CD4-positive, alpha-beta memory T cell (primary cell): ENCODE measurements at regions not wholly inside any gene's neighbourhood (a gene's known extent, or its start where the extent isn't known, plus 50 kb on each side); places are given as distances from the start of the nearest gene placed in this dataset.

Source experiments
- CTCF ChIA-PET: fragments of 350-600 bp; sonication (Branson Sonifier 250); formaldehyde crosslinking; loops from one replicate; lab custom pipeline; 2021; ENCODE audit warnings: inconsistent platforms; ENCODE audit not compliant: partially characterized antibody; lab: Charles Lee
- POLR2A ChIA-PET: fragments of 350-600 bp; sonication (Branson Sonifier 250); formaldehyde crosslinking; loops from one replicate; lab custom pipeline; 2021; ENCODE audit not compliant: partially characterized antibody; lab: Charles Lee
- DNase-seq, 5 donors: peaks; one replicate each; pipeline versions ENCODE4 v3.0.0 to v3.0.0-alpha.2; 2020 to 2022; ENCODE audit warnings: mixed read lengths in 1 of 5
- H3K27ac ChIP-seq: one replicate; pipeline ENCODE4 v1.7.0; 2013; ENCODE audit warnings: low read depth, low read length
- H3K27me3 ChIP-seq: 2 replicates; pipeline ENCODE4 v1.7.0; 2013; ENCODE audit warnings: mild to moderate bottlenecking, low read length, moderate library complexity; ENCODE audit not compliant: insufficient read depth
- H3K36me3 ChIP-seq: 2 replicates; pipeline ENCODE4 v1.7.0; 2013; ENCODE audit warnings: mild to moderate bottlenecking, low read length, moderate library complexity; ENCODE audit not compliant: insufficient read depth
- H3K4me1 ChIP-seq: 2 replicates; pipeline ENCODE4 v1.7.0; 2013; ENCODE audit warnings: mild to moderate bottlenecking, low read length, moderate library complexity; ENCODE audit not compliant: insufficient read depth
- H3K4me3 ChIP-seq, 2 donors: one replicate each; pipeline ENCODE4 v1.7.0; 2013; ENCODE audit warnings: low read length in 2 of 2, mild to moderate bottlenecking in 1 of 2
- H3K9me3 ChIP-seq, 2 donors: one replicate each; pipeline ENCODE4 v1.7.0; 2013; ENCODE audit warnings: low read length in 2 of 2, control low read depth in 1 of 2; ENCODE audit not compliant: control insufficient read depth in 1 of 2
- H3K27ac Mint-ChIP-seq, 7 donors: one replicate each; pipeline ENCODE4 v1.8.0; 2020 to 2021; ENCODE audit warnings: mixed read lengths in 7 of 7, mild to moderate bottlenecking in 6 of 7, inconsistent platforms in 3 of 7, moderate library complexity in 3 of 7
- H3K27me3 Mint-ChIP-seq, 2 donors: one replicate each; pipeline ENCODE4 v1.8.0; 2020 to 2021; ENCODE audit warnings: mixed read lengths in 2 of 2
- H3K36me3 Mint-ChIP-seq, 2 donors: one replicate each; pipeline ENCODE4 v1.8.0; 2020 to 2021; ENCODE audit warnings: mixed read lengths in 2 of 2, inconsistent platforms in 1 of 2, mild to moderate bottlenecking in 1 of 2
- H3K4me1 Mint-ChIP-seq, 4 donors: one replicate each; pipeline ENCODE4 v1.8.0; 2020 to 2021; ENCODE audit warnings: mixed read lengths in 4 of 4, mild to moderate bottlenecking in 1 of 4
- H3K4me3 Mint-ChIP-seq, 8 donors: one replicate each; pipeline ENCODE4 v1.8.0; 2020 to 2021; ENCODE audit warnings: mixed read lengths in 8 of 8, mild to moderate bottlenecking in 7 of 8, moderate library complexity in 6 of 8, inconsistent platforms in 3 of 8
- H3K9me3 Mint-ChIP-seq, 8 donors: one replicate each; pipeline ENCODE4 v1.8.0; 2020 to 2021; ENCODE audit warnings: mixed read lengths in 8 of 8, mild to moderate bottlenecking in 5 of 8, inconsistent platforms in 3 of 8, moderate library complexity in 1 of 8
- intact Hi-C: fragments of 100-400 bp; cut with micrococcal nuclease; formaldehyde crosslinking; loops from one replicate; pipeline ENCODE4 v1.15.1; 2023

DNA sequence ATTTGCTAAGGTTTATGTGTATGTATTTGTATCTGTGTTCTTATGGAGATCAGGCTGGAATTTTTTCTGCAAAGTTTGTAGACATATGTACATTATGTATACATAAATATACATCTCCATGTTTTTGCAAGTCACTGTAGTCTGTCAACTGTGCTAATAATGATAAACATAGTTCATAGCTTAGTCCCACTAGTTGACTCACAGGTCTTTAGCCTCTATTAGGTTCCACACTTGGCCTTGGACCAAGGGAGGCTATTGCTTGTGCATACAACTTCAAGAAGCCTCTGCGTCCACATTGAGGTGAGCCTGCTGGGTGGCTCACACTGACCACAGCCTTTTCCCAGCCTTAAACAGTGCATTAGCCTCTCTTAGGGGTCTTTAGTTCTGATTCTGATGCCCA is 243.8 kb upstream of the PEX5L start:
- POLR2A ChIA-PET: no interaction called here
- no peak overlapping the region for H3K27ac ChIP-seq
- no peak for DNase-seq
- H3K4me1 Mint-ChIP-seq: peaks cover 0 to 1% (median 0%) of the 10 kb centered on the region in 4 donors
- H3K27ac Mint-ChIP-seq: no peak overlapping the region
- intact Hi-C loops: no loop called here
- H3K27me3 ChIP-seq: no peaks in the 10 kb centered on the region
- H3K36me3 Mint-ChIP-seq: no peaks in the 10 kb centered on the region
- H3K9me3 ChIP-seq: no peaks in the 10 kb centered on the region
- H3K36me3 ChIP-seq: no peaks in the 10 kb centered on the region
- H3K27me3 Mint-ChIP-seq: peaks cover 0 to 2% of the 10 kb centered on the region in 2 donors
- H3K4me3 Mint-ChIP-seq: no peak overlapping the region
- CTCF ChIA-PET: no interaction called here
- peaks cover 0 to 3% (median 0%) of the 10 kb centered on the region in 8 donors for H3K9me3 Mint-ChIP-seq
- no peaks in the 10 kb centered on the region for H3K4me1 ChIP-seq
- no peak overlapping the region for H3K4me3 ChIP-seq

DNA sequence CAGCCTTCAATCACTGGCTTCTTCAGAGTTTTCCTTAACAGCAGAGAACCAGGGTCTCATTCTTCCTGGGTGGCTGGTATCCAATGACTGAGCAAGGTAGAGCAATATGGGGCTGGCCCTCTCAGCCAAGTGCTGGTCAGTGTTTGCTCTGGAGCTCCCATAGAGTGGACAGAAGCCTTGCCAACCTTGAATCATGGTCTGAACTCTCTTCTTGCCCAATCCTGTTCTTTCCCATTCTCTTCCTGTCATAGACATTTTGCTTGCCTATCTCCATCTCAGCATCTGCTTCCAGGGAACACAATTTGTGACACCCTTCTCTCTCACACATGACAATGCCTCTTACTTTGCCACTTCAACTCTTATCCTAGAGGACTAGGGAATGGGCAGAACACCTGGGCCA is 245.6 kb upstream of the PEX5L start:
- no peak overlapping the region for H3K27ac Mint-ChIP-seq
- intact Hi-C loops: no loop called here
- H3K27ac ChIP-seq: no peak overlapping the region
- ChIA-PET POLR2A (no interaction called here), CTCF (no interaction called here)
- H3K9me3 Mint-ChIP-seq: peaks cover 0 to 3% (median 0%) of the 10 kb centered on the region in 8 donors
- H3K9me3 ChIP-seq: no peaks in the 10 kb centered on the region
- H3K27me3 ChIP-seq: no peaks in the 10 kb centered on the region
- no peak overlapping the region for H3K4me3 ChIP-seq
- H3K27me3 Mint-ChIP-seq: peaks cover 0 to 2% of the 10 kb centered on the region in 2 donors
- DNase-seq: no peak
- H3K4me1 ChIP-seq: no peaks in the 10 kb centered on the region
- H3K4me3 Mint-ChIP-seq: no peak overlapping the region
- H3K36me3 ChIP-seq: no peaks in the 10 kb centered on the region
- H3K4me1 Mint-ChIP-seq: peaks cover 0 to 1% (median 0%) of the 10 kb centered on the region in 4 donors
- H3K36me3 Mint-ChIP-seq: no peaks in the 10 kb centered on the region

DNA sequence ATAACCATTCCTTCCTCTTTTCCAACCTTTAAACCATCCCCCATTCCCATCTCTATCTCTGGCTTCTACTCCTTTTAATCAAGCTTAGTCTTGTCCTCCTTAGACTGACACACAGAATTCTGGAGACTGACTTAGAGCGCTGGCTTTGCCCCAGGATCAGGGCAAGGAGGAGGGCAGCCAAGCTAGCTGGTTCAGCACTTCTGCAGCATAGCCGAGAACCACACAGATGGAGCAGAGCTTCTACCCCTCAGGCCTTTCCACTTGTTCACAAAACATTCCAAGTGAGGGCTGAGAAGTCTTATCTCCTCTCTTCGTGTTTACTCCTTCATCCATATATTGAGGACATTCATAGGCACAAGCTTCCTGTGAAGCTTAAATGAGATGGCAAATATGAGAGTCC is 246.5 kb upstream of the PEX5L start:
- Histone ChIP-seq H3K9me3 (no peaks in the 10 kb centered on the region), H3K4me1 (no peaks in the 10 kb centered on the region), H3K36me3 (no peaks in the 10 kb centered on the region), H3K27ac (no peak overlapping the region), H3K4me3 (no peak overlapping the region), H3K27me3 (no peaks in the 10 kb centered on the region)
- Mint-ChIP-seq H3K27ac (no peak overlapping the region), H3K36me3 (no peaks in the 10 kb centered on the region), H3K4me1 (peaks cover 0 to 1% (median 0%) of the 10 kb centered on the region in 4 donors), H3K4me3 (no peak overlapping the region), H3K9me3 (peaks cover 0 to 2% (median 0%) of the 10 kb centered on the region in 8 donors), H3K27me3 (no peaks in the 10 kb centered on the region)
- ChIA-PET POLR2A (no interaction called here), CTCF (no interaction called here)
- DNase-seq: no peak
- intact Hi-C loops: no loop called here

DNA sequence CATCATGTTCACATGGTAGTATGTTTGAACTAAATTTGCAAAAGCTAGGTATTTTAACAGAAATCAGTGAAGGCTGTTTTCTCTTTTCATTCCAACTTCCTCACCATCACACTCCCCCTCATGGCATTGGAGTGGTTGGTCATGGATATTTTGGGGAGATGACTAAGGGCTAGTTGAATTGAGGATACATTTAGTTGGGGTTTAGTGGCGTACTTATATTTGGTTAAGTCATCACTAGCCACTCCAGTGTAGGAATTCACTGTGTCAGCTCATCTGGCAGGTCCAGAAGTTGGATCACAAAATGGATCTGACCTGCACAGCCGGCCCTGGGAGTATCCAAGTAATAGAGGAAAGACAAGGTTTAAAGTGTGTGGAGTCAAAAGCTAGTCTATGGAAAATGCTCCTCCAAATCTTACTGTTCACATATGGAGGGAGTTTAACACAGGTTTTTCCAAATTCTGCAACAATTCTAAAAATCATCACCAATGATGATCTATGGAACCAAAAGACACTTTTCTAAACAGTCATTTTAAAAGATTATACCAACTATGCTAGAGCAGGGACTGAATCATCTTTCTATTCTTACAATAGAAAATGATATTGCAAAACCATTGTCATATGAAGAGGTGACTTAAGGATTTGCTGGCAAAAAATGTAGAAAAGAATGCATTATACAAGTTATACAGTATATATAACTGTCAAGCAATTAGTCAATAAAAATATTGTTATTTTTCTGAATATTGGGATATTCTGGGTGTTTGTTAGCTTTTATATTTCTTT is 247.8 kb upstream of the PEX5L start:
- Histone ChIP-seq H3K27ac (no peak overlapping the region), H3K27me3 (no peaks in the 10 kb centered on the region), H3K36me3 (no peaks in the 10 kb centered on the region), H3K4me3 (no peak overlapping the region), H3K9me3 (no peaks in the 10 kb centered on the region), H3K4me1 (no peaks in the 10 kb centered on the region)
- intact Hi-C loops: no loop called here
- Mint-ChIP-seq H3K4me1 (no peaks in the 10 kb centered on the region), H3K36me3 (no peaks in the 10 kb centered on the region), H3K9me3 (peaks cover 0 to 2% (median 0%) of the 10 kb centered on the region in 8 donors), H3K27ac (no peak overlapping the region), H3K4me3 (no peak overlapping the region), H3K27me3 (no peaks in the 10 kb centered on the region)
- CTCF ChIA-PET: no interaction called here
- POLR2A ChIA-PET: no interaction called here
- DNase-seq: no peak

DNA sequence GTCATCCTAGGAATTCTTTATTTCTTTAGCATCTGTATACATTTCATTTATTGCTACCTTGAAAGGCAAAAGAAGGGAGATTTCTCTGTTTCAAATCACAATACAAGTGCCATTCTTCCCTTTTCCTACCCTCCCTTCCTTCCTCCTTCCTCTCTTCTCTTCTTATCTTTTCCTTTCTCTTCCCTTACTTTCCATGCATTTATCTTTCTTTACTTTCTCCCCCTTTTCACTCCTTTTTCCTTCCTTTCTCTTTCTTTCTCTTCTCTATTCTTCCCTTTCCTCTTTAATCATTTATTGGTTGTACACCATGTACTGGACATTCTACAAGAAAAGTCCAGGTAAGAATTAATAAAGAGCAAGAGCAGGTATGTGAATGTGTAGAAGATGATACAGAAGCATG is 251.0 kb upstream of the PEX5L start:
- no peak for DNase-seq
- no peak overlapping the region for H3K4me3 Mint-ChIP-seq
- ChIA-PET POLR2A (no interaction called here), CTCF (no interaction called here)
- intact Hi-C loops: no loop called here
- no peak overlapping the region for H3K27ac Mint-ChIP-seq
- H3K9me3 ChIP-seq: no peaks in the 10 kb centered on the region
- H3K36me3 ChIP-seq: no peaks in the 10 kb centered on the region
- no peak overlapping the region for H3K27ac ChIP-seq
- H3K36me3 Mint-ChIP-seq: no peaks in the 10 kb centered on the region
- H3K4me1 ChIP-seq: no peaks in the 10 kb centered on the region
- H3K4me1 Mint-ChIP-seq: no peaks in the 10 kb centered on the region
- H3K4me3 ChIP-seq: no peak overlapping the region
- H3K9me3 Mint-ChIP-seq: peaks cover 0 to 3% (median 0%) of the 10 kb centered on the region in 8 donors
- H3K27me3 Mint-ChIP-seq: no peaks in the 10 kb centered on the region
- no peaks in the 10 kb centered on the region for H3K27me3 ChIP-seq

DNA sequence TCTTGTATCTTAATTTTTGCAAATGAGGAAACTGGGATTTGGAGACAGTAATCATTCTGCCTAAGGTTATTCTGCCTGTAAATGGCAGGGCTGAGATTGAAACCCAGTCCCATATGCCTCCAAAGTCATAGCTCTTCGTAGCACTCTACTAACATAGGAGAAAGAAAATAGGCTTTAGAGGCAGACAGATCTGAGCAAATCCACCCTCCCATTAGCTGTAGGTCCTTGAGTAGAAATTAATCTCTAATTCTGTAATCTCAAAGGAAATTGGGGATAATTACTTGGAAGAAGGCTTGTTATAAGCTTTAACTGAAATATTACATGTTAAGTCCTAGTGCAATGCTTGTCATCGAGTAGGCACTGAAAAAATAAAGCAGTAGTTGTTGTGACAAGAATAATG is 252.1 kb upstream of the PEX5L start:
- Histone ChIP-seq H3K4me3 (no peak overlapping the region), H3K4me1 (no peaks in the 10 kb centered on the region), H3K27ac (no peak overlapping the region), H3K36me3 (no peaks in the 10 kb centered on the region), H3K27me3 (no peaks in the 10 kb centered on the region), H3K9me3 (no peaks in the 10 kb centered on the region)
- H3K4me1 Mint-ChIP-seq: no peaks in the 10 kb centered on the region
- DNase-seq: no peak
- ChIA-PET POLR2A (no interaction called here), CTCF (no interaction called here)
- no peaks in the 10 kb centered on the region for H3K27me3 Mint-ChIP-seq
- H3K27ac Mint-ChIP-seq: no peak overlapping the region
- peaks cover 0 to 3% (median 0%) of the 10 kb centered on the region in 8 donors for H3K9me3 Mint-ChIP-seq
- H3K36me3 Mint-ChIP-seq: no peaks in the 10 kb centered on the region
- intact Hi-C loops: no loop called here
- H3K4me3 Mint-ChIP-seq: no peak overlapping the region

DNA sequence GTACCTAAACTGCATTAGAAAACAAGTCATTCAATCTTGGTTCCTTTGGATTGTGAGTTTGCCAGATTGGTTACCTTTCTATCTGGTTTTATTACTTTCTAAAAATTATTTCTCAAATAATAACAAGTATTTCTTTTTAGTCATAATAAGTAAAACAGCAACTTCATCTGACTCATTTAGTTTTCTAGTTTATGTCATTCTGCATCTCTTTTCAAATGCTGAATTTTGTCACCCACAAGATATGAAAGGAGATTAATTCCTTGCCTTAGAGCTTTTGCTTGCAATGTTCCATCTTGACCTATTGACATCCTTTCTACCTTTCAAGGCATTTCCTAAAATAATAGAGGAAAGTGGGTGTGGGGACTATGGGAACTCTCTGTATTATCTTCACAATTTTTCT is 253.6 kb upstream of the PEX5L start:
- no peaks in the 10 kb centered on the region for H3K27me3 Mint-ChIP-seq
- Histone ChIP-seq H3K36me3 (no peaks in the 10 kb centered on the region), H3K4me3 (no peak overlapping the region), H3K4me1 (no peaks in the 10 kb centered on the region), H3K27me3 (no peaks in the 10 kb centered on the region), H3K9me3 (no peaks in the 10 kb centered on the region), H3K27ac (no peak overlapping the region)
- no peak overlapping the region for H3K27ac Mint-ChIP-seq
- peaks cover 0 to 3% (median 0%) of the 10 kb centered on the region in 8 donors for H3K9me3 Mint-ChIP-seq
- no peak overlapping the region for H3K4me3 Mint-ChIP-seq
- DNase-seq: no peak
- H3K36me3 Mint-ChIP-seq: no peaks in the 10 kb centered on the region
- no peaks in the 10 kb centered on the region for H3K4me1 Mint-ChIP-seq
- ChIA-PET CTCF (no interaction called here), POLR2A (no interaction called here)
- intact Hi-C loops: no loop called here
